Hepatocyte (in vitro differentiated cells): ENCODE measurements at regions not wholly inside any gene's neighbourhood (a gene's known extent, or its start where the extent isn't known, plus 50 kb on each side); places are given as distances from the start of the nearest gene placed in this dataset.

Experiments
- EZH2 ChIP-seq: fragments of 200-600 bp; sonication (generic); IDR thresholded peaks from 2 replicates; pipeline ENCODE4 v1.6.1; 2016; ENCODE audit warnings: antibody characterized with exemption, mild to moderate bottlenecking, borderline replicate concordance
- EZH2phosphoT487 ChIP-seq: fragments of 200-600 bp; sonication (generic); IDR thresholded peaks from one replicate; pipeline ENCODE4 v1.6.1; 2018; ENCODE audit warnings: antibody characterized with exemption, mild to moderate bottlenecking, low read depth, moderate library complexity; ENCODE audit not compliant: unreplicated experiment, severe bottlenecking
- TF ChIP-seq, protein P1 (sequence below): fragments of 200-600 bp; sonication (generic); IDR thresholded peaks from 2 replicates; pipeline ENCODE4 v1.5.1; 2016; ENCODE audit warnings: antibody characterized with exemption, mild to moderate bottlenecking; ENCODE audit not compliant: poor library complexity

DNA sequence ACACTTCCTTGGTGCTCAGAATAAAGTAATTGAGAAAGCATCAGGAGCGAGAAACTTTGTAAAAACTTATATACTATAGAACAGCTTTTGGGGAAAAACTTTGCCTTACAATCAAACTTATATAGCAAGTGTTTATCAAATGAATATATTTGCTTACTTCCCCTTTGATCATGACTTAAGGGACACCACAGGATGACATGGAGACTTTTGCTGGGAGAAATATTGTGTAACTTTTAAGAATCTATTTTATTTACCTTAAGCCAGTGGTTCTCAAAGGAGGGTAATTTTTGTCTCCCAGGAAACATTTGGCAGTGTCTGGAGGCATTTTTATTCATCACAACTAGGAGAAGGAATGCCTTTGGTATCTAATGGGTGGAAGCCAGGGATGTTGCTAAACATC, 173.8 kb upstream of the HABP2 start:
- TF ChIP-seq, protein P1, sequence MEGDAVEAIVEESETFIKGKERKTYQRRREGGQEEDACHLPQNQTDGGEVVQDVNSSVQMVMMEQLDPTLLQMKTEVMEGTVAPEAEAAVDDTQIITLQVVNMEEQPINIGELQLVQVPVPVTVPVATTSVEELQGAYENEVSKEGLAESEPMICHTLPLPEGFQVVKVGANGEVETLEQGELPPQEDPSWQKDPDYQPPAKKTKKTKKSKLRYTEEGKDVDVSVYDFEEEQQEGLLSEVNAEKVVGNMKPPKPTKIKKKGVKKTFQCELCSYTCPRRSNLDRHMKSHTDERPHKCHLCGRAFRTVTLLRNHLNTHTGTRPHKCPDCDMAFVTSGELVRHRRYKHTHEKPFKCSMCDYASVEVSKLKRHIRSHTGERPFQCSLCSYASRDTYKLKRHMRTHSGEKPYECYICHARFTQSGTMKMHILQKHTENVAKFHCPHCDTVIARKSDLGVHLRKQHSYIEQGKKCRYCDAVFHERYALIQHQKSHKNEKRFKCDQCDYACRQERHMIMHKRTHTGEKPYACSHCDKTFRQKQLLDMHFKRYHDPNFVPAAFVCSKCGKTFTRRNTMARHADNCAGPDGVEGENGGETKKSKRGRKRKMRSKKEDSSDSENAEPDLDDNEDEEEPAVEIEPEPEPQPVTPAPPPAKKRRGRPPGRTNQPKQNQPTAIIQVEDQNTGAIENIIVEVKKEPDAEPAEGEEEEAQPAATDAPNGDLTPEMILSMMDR = no peak
- TF ChIP-seq EZH2 = no peak
- TF ChIP-seq EZH2phosphoT487 = no peak
